Uterus (tissue), 3 donors: ENCODE measurements at regions not wholly inside any gene's neighbourhood (a gene's known extent, or its start where the extent isn't known, plus 50 kb on each side); places are given as distances from the start of the nearest gene placed in this dataset.

Experiments used
- DNase-seq, 2 donors: peaks; one replicate each; pipeline ENCODE4 v3.0.0-alpha.2; 2019 to 2020
- H3K27ac ChIP-seq, 2 donors: fragments of 200-600 bp; sonication (generic); 1 replicate in 1 of 2; 2 replicates in 1 of 2; pipeline ENCODE4 v1.5.1; 2016 to 2018
- H3K27me3 ChIP-seq, 2 donors: fragments of 200-600 bp; sonication (generic); one replicate each; pipeline ENCODE4 v1.5.1; 2018 to 2019; ENCODE audit warnings: control low read depth in 1 of 2
- H3K36me3 ChIP-seq, 2 donors: fragments of 200-600 bp; sonication (generic); one replicate each; pipeline ENCODE4 v1.5.1; 2019; ENCODE audit warnings: control low read depth in 1 of 2
- H3K4me1 ChIP-seq, 2 donors: fragments of 200-600 bp; sonication (generic); one replicate each; pipeline ENCODE4 v1.5.1; 2018 to 2019; ENCODE audit warnings: control low read depth in 1 of 2
- H3K4me3 ChIP-seq, 2 donors: fragments of 200-600 bp; sonication (generic); 1 replicate in 1 of 2; 2 replicates in 1 of 2; pipeline ENCODE4 v1.5.1; 2018 to 2019; ENCODE audit warnings: mild to moderate bottlenecking in 1 of 2
- H3K9me3 ChIP-seq, 2 donors: fragments of 200-600 bp; sonication (generic); one replicate each; pipeline ENCODE4 v1.5.1; 2019; ENCODE audit warnings: control low read depth in 1 of 2
- POLR2A ChIP-seq, 2 donors: fragments of 450-650 bp; IDR thresholded peaks; one replicate each; pipeline ENCODE4 v1.6.1; 2016; ENCODE audit warnings: antibody characterized with exemption in 2 of 2, mild to moderate bottlenecking in 1 of 2, moderate library complexity in 1 of 2
- intact Hi-C: fragments of 100-400 bp; cut with DNase I; formaldehyde crosslinking; loops from one replicate; pipeline ENCODE4 v1.15.1; 2023; ENCODE audit warnings: low total_unique reads
- TF ChIP-seq, protein P1 (sequence below), 4 experiments: fragments of 200-600 bp in 2 of 4; fragments of 450-650 bp in 2 of 4; sonication (generic) in 2 of 4; IDR thresholded peaks; one replicate each; pipeline ENCODE4 v1.5.1; 2016 to 2019; ENCODE audit warnings: antibody characterized with exemption in 4 of 4, mild to moderate bottlenecking in 2 of 4, moderate library complexity in 1 of 4
- donor health status: DM: yes; HTN: yes; CAD: no.

GRCh38 chr15:87682527-87682926 is 574.0 kb downstream of the NTRK3 start:
- Histone ChIP-seq H3K27ac (no peak overlapping the region), H3K27me3 (no peaks in the 10 kb centered on the region), H3K9me3 (no peaks in the 10 kb centered on the region), H3K4me3 (no peak overlapping the region), H3K36me3 (no peaks in the 10 kb centered on the region), H3K4me1 (no peaks in the 10 kb centered on the region)
- no peak for TF ChIP-seq POLR2A (IDR thresholded peaks at IDR 0.05)
- TF ChIP-seq, protein P1, sequence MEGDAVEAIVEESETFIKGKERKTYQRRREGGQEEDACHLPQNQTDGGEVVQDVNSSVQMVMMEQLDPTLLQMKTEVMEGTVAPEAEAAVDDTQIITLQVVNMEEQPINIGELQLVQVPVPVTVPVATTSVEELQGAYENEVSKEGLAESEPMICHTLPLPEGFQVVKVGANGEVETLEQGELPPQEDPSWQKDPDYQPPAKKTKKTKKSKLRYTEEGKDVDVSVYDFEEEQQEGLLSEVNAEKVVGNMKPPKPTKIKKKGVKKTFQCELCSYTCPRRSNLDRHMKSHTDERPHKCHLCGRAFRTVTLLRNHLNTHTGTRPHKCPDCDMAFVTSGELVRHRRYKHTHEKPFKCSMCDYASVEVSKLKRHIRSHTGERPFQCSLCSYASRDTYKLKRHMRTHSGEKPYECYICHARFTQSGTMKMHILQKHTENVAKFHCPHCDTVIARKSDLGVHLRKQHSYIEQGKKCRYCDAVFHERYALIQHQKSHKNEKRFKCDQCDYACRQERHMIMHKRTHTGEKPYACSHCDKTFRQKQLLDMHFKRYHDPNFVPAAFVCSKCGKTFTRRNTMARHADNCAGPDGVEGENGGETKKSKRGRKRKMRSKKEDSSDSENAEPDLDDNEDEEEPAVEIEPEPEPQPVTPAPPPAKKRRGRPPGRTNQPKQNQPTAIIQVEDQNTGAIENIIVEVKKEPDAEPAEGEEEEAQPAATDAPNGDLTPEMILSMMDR (IDR thresholded peaks at IDR 0.05) = no peak
- intact Hi-C loops = no loop called here
- DNase-seq = no peak

GRCh38 chr15:87681104-87681503 is 575.4 kb downstream of the NTRK3 start:
- intact Hi-C loops = no loop called here

DNA sequence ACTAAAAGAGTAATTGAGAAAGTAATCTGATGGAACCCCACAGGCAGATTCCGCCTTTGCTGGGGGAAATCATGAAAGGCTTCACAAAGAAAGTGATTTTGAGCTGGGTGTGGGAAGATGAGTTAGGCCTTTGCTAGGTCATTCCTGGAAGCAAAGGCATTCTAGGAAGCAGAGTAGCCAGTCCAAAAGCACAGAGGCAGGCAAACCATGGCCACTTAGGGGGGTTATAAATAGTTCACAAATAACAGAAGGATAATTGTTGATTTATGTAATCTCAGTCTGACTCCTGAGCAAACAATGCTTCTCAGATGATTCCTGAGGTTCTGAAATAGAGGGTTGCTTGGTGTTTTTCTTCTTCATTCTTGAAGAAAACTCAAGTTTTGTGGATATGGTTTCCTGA is 576.3 kb downstream of the NTRK3 start:
- no peaks in the 10 kb centered on the region for H3K4me1 ChIP-seq
- intact Hi-C loops = no loop called here
- H3K27me3 ChIP-seq = no peaks in the 10 kb centered on the region
- H3K9me3 ChIP-seq = no peaks in the 10 kb centered on the region
- no peaks in the 10 kb centered on the region for H3K36me3 ChIP-seq
- no peak for TF ChIP-seq POLR2A (IDR thresholded peaks at IDR 0.05)
- TF ChIP-seq, protein P1 (IDR thresholded peaks at IDR 0.05) = no peak
- no peak for DNase-seq
- no peak overlapping the region for H3K27ac ChIP-seq
- H3K4me3 ChIP-seq = no peak overlapping the region

More at GRCh38 chr15:87681104-87681503, 575.4 kb downstream of the NTRK3 start:
- H3K4me3 ChIP-seq = no peak overlapping the region
- no peaks in the 10 kb centered on the region for H3K9me3 ChIP-seq
- H3K4me1 ChIP-seq = no peaks in the 10 kb centered on the region
- no peak overlapping the region for H3K27ac ChIP-seq
- no peak for DNase-seq
- TF ChIP-seq, protein P1 (IDR thresholded peaks at IDR 0.05) = no peak
- no peak for TF ChIP-seq POLR2A (IDR thresholded peaks at IDR 0.05)
- no peaks in the 10 kb centered on the region for H3K36me3 ChIP-seq
- no peaks in the 10 kb centered on the region for H3K27me3 ChIP-seq

GRCh38 chr15:87675271-87675670 is 581.3 kb downstream of the NTRK3 start:
- no peak for TF ChIP-seq POLR2A (IDR thresholded peaks at IDR 0.05)
- TF ChIP-seq, protein P1 (IDR thresholded peaks at IDR 0.05) = no peak
- intact Hi-C loops = no loop called here
- H3K4me3 ChIP-seq = no peak overlapping the region
- H3K27me3 ChIP-seq = no peaks in the 10 kb centered on the region
- no peaks in the 10 kb centered on the region for H3K36me3 ChIP-seq
- no peak overlapping the region for H3K27ac ChIP-seq
- no peaks in the 10 kb centered on the region for H3K4me1 ChIP-seq
- H3K9me3 ChIP-seq = no peaks in the 10 kb centered on the region
- no peak for DNase-seq

- peak; percentile 17 to 27 for DNase-seq
- Histone ChIP-seq H3K27ac (no peak overlapping the region), H3K4me1 (no peaks in the 10 kb centered on the region), H3K36me3 (no peaks in the 10 kb centered on the region), H3K27me3 (no peaks in the 10 kb centered on the region), H3K9me3 (no peaks in the 10 kb centered on the region), H3K4me3 (no peak overlapping the region)
- intact Hi-C loops = no loop called here
- TF ChIP-seq POLR2A (IDR thresholded peaks at IDR 0.05) = no peak
- TF ChIP-seq, protein P1 (IDR thresholded peaks at IDR 0.05) = peak; percentile 38 to 57 (median 54)
Observed at GRCh38 chr15:87672309-87673288, 583.9 kb downstream of the NTRK3 start.
